ENCODE measurements at regions not wholly inside any gene's neighbourhood (a gene's known extent, or its start where the extent isn't known, plus 50 kb on each side); places are given as distances from the start of the nearest gene placed in this dataset.

GRCh38 chr2:145484448-145485097 lies 964.7 kb upstream of the ZEB2 start:
- no peak for TF ChIP-seq CTCF (IDR thresholded peaks at IDR 0.05; ENCODE audit: unreplicated experiment)
- Mint-ChIP-seq H3K4me1 (peaks cover 12% of the 10 kb centered on the region), H3K9me3 (no peaks in the 10 kb centered on the region), H3K27me3 (ENCODE audit: low read depth) (no peaks in the 10 kb centered on the region), H3K36me3 (no peaks in the 10 kb centered on the region), H3K27ac (no peak overlapping the region), H3K4me3 (no peak overlapping the region)
- DNase-seq (ENCODE audit: low spot score in 2 of 2, unreplicated experiment in 2 of 2) = no peak

GRCh38 chr2:145483854-145484253 lies 963.9 kb upstream of the ZEB2 start:
- no peaks in the 10 kb centered on the region for H3K9me3 Mint-ChIP-seq
- TF ChIP-seq CTCF (IDR thresholded peaks at IDR 0.05; ENCODE audit: unreplicated experiment) = no peak
- no peak for DNase-seq (ENCODE audit: low spot score in 2 of 2, unreplicated experiment in 2 of 2)
- peaks cover 12% of the 10 kb centered on the region for H3K4me1 Mint-ChIP-seq
- no peaks in the 10 kb centered on the region for H3K27me3 Mint-ChIP-seq (ENCODE audit: low read depth)
- no peaks in the 10 kb centered on the region for H3K36me3 Mint-ChIP-seq
- H3K27ac Mint-ChIP-seq = no peak overlapping the region
- no peak overlapping the region for H3K4me3 Mint-ChIP-seq

GRCh38 chr2:145481334-145481922 lies 961.5 kb upstream of the ZEB2 start:
- no peaks in the 10 kb centered on the region for H3K36me3 Mint-ChIP-seq
- no peak overlapping the region for H3K4me3 Mint-ChIP-seq
- DNase-seq (ENCODE audit: low spot score in 2 of 2, unreplicated experiment in 2 of 2) = no peak
- peaks cover 8% of the 10 kb centered on the region for H3K9me3 Mint-ChIP-seq
- no peak for TF ChIP-seq CTCF (IDR thresholded peaks at IDR 0.05; ENCODE audit: unreplicated experiment)
- peaks cover 8% of the 10 kb centered on the region for H3K4me1 Mint-ChIP-seq
- peak overlapping the region; percentile 7 for H3K27ac Mint-ChIP-seq
- no peaks in the 10 kb centered on the region for H3K27me3 Mint-ChIP-seq (ENCODE audit: low read depth)

DNA sequence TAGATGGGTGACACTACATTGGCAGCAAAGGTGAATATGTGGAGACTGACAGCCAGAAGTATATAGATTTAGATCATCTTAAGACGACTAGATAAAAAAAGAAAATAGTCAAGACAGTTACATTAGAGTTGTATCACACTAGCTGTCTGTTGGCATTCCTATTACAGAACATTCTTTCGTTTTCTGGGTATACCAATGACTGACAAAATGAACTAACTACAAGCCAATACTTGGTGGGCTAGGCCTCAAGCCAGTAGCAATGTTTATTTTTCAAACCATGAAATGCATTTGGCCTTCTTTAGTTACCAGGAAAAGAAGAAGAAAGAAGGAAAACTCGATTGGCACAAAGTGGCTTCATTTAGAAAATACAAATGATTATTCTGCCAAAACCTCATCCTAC lies 944.9 kb upstream of the ZEB2 start:
- Mint-ChIP-seq H3K9me3 (peaks cover 12% of the 10 kb centered on the region), H3K4me3 (no peak overlapping the region), H3K4me1 (no peaks in the 10 kb centered on the region), H3K36me3 (no peaks in the 10 kb centered on the region), H3K27me3 (ENCODE audit: low read depth) (no peaks in the 10 kb centered on the region), H3K27ac (no peak overlapping the region)
- TF ChIP-seq CTCF (IDR thresholded peaks at IDR 0.05; ENCODE audit: unreplicated experiment) = no peak
- DNase-seq (ENCODE audit: low spot score in 2 of 2, unreplicated experiment in 2 of 2) = no peak

DNA sequence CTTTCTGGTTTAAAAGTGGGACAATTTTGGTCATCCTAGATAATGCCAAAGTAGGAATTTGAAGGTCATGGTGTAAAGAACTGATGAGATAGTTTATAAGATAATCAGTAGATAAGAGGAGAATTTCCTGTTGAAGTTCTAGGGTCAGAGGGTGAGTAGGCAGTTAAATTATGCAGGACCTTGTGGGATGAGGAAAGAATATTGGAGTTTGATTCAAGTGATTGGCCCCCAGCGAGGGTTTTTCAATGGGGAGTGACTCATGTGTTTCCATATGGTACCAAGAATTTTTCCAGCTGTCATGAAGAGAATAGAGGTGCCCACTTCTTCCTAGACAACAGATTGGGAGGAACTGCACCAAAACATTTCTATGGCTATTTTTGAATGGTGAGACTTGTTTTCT lies 940.2 kb upstream of the ZEB2 start:
- H3K27ac Mint-ChIP-seq = no peak overlapping the region
- H3K4me1 Mint-ChIP-seq = no peaks in the 10 kb centered on the region

More for the DNA sequence above, 940.2 kb upstream of the ZEB2 start:
- no peak for TF ChIP-seq CTCF (IDR thresholded peaks at IDR 0.05; ENCODE audit: unreplicated experiment)
- DNase-seq (ENCODE audit: low spot score in 2 of 2, unreplicated experiment in 2 of 2) = no peak
- H3K27me3 Mint-ChIP-seq (ENCODE audit: low read depth) = no peaks in the 10 kb centered on the region
- no peaks in the 10 kb centered on the region for H3K36me3 Mint-ChIP-seq
- H3K4me3 Mint-ChIP-seq = no peak overlapping the region
- H3K9me3 Mint-ChIP-seq = peaks cover 17% of the 10 kb centered on the region

All from mesothelial cell of epicardium (in vitro differentiated cells).